Naive thymus-derived CD4-positive, alpha-beta T cell (primary cell): ENCODE measurements at regions not wholly inside any gene's neighbourhood (a gene's known extent, or its start where the extent isn't known, plus 50 kb on each side); places are given as distances from the start of the nearest gene placed in this dataset.

ENCODE experiments used
- ATAC-seq: fragments of 150-1000 bp; cut with Tn5 transposase; 2 replicates; pipeline ENCODE4 v1.10.0; 2021; ENCODE audit warnings: mild to moderate bottlenecking, moderate library complexity
- CTCF ChIA-PET: fragments of 350-600 bp; sonication (Branson Sonifier 250); formaldehyde crosslinking; loops from one replicate; lab custom pipeline; 2021; ENCODE audit warnings: antibody characterized with exemption; lab: Charles Lee
- POLR2A ChIA-PET: fragments of 350-600 bp; sonication (Branson Sonifier 250); formaldehyde crosslinking; loops from one replicate; lab custom pipeline; 2021; ENCODE audit warnings: antibody characterized with exemption, inconsistent platforms; lab: Charles Lee
- DNase-seq, 9 donors: peaks; one replicate each; pipeline versions ENCODE4 v3.0.0 to v3.0.0-alpha.2; 2020 to 2022; ENCODE audit warnings: mixed read lengths in 1 of 9
- H3K27ac ChIP-seq: one replicate; pipeline ENCODE4 v1.7.0; 2013; ENCODE audit warnings: mild to moderate bottlenecking, low read depth, low read length, moderate library complexity
- H3K27me3 ChIP-seq, 2 donors: one replicate each; pipeline ENCODE4 v1.7.0; 2013; ENCODE audit warnings: low read length in 2 of 2, mild to moderate bottlenecking in 2 of 2, moderate library complexity in 2 of 2; ENCODE audit not compliant: control insufficient read depth in 2 of 2, insufficient read depth in 2 of 2
- H3K36me3 ChIP-seq, 3 experiments: 1 replicate in 2 of 3; 2 replicates in 1 of 3; pipeline ENCODE4 v1.7.0; 2013; ENCODE audit warnings: low read length in 3 of 3, mild to moderate bottlenecking in 3 of 3, moderate library complexity in 1 of 3; ENCODE audit not compliant: insufficient read depth in 3 of 3, control insufficient read depth in 2 of 3
- H3K4me1 ChIP-seq, 2 donors: one replicate each; pipeline ENCODE4 v1.7.0; 2013; ENCODE audit warnings: low read length in 2 of 2, mild to moderate bottlenecking in 2 of 2, moderate library complexity in 1 of 2; ENCODE audit not compliant: control insufficient read depth in 2 of 2, insufficient read depth in 2 of 2
- H3K4me3 ChIP-seq: 2 replicates; pipeline ENCODE4 v1.7.0; 2013; ENCODE audit warnings: mild to moderate bottlenecking, low read length
- H3K9me3 ChIP-seq, 3 experiments: 1 replicate in 2 of 3; 2 replicates in 1 of 3; pipeline ENCODE4 v1.7.0; 2013; ENCODE audit warnings: low read length in 3 of 3; ENCODE audit not compliant: control insufficient read depth in 2 of 3
- H3K27ac Mint-ChIP-seq, 9 donors: one replicate each; pipeline ENCODE4 v1.8.0; 2020 to 2022; ENCODE audit warnings: mixed read lengths in 9 of 9, mild to moderate bottlenecking in 8 of 9, moderate library complexity in 5 of 9, inconsistent platforms in 2 of 9
- H3K27me3 Mint-ChIP-seq, 5 donors: one replicate each; pipeline ENCODE4 v1.8.0; 2021 to 2022; ENCODE audit warnings: mixed read lengths in 5 of 5, mild to moderate bottlenecking in 1 of 5
- H3K36me3 Mint-ChIP-seq, 5 donors: one replicate each; pipeline ENCODE4 v1.8.0; 2020 to 2022; ENCODE audit warnings: mixed read lengths in 5 of 5, mild to moderate bottlenecking in 3 of 5, inconsistent platforms in 1 of 5
- H3K4me1 Mint-ChIP-seq, 7 donors: one replicate each; pipeline ENCODE4 v1.8.0; 2020 to 2022; ENCODE audit warnings: mixed read lengths in 7 of 7, mild to moderate bottlenecking in 3 of 7, inconsistent platforms in 1 of 7
- H3K4me3 Mint-ChIP-seq, 10 donors: one replicate each; pipeline ENCODE4 v1.8.0; 2020 to 2022; ENCODE audit warnings: mild to moderate bottlenecking in 10 of 10, mixed read lengths in 10 of 10, moderate library complexity in 6 of 10, inconsistent platforms in 2 of 10
- H3K9me3 Mint-ChIP-seq, 11 donors: one replicate each; pipeline ENCODE4 v1.8.0; 2020 to 2022; ENCODE audit warnings: mixed read lengths in 11 of 11, mild to moderate bottlenecking in 4 of 11, inconsistent platforms in 1 of 11, moderate library complexity in 1 of 11
- intact Hi-C, 2 donors: fragments of 100-400 bp; cut with micrococcal nuclease; formaldehyde crosslinking; loops; one replicate each; pipeline ENCODE4 v1.15.1; 2023

DNA sequence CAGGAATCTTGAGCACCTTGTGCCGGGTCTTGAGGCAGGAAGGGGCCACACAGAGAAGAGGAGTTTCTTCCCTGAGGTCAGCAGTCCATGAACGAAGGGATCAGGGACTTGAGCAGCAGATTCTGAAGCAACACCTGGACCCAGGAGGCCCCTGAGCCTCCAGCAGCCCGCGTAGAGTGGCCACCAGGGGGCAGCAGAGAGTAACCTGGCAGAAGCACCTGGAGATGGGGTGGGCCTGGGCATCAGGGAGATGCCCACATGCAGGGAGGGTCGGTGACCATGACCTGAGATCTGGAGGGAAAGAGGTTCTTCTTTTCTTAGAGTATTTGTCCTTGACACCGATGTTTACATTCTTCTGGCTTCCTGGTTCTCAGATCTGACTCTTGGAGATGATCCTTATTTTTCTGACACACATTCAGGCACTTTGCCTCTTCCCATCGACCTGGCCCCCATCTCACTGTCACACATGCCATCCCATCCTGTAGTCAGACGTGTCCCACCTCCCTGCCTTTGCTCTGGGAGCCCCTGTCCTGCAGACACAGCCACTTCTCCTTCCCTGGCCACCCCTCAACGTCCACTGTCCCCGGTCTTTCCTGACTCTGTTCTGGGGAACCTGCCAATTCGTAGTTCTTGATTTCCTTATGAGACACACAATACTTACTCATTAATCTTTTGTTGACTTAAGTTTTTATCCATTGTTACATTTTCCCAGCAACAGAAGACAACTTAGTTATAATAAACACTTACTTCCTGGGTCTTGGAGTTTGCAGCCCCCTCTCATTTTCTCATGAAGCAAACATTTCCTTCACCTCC lies 66.5 kb downstream of the GGTLC2 start:
- H3K36me3 Mint-ChIP-seq: no peaks in the 10 kb centered on the region
- CTCF ChIA-PET: interaction anchor here (1.5 to 2.3 kb wide), 3 partner anchors 173 to 243 kb away, joined by 4 to 23 read pairs (median 9); no protein-coding TSS in a partner anchor

DNA sequence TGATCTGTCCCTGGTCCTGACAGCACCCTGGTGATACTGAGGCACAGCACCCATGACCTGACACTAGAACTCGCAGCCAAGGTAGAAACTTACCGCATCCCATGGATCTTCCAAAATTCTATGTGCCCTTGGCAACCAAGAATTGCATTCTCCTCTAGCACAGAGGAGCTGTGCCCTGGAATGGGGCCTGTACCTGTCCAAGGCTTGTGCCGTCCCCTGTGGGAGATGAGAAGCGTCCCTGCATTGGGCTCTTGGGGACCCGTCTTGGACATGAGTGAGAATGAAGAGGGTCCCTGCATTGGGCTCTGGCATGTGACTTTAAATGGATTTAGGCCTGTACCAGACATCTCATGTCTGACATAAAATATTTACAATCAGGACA lies 67.1 kb downstream of the GGTLC2 start:
- Mint-ChIP-seq H3K36me3 (no peaks in the 10 kb centered on the region), H3K27me3 (peaks cover 0 to 6% (median 0%) of the 10 kb centered on the region in 5 donors), H3K9me3 (no peaks in the 10 kb centered on the region), H3K27ac (no peak overlapping the region), H3K4me3 (no peak overlapping the region), H3K4me1 (peaks cover 0 to 3% (median 0%) of the 10 kb centered on the region in 7 donors)
- ChIA-PET CTCF (interaction anchor here (0.6 to 2.1 kb wide), 2 partner anchors 97 to 172 kb away, joined by 3 to 9 read pairs; no protein-coding TSS in a partner anchor), POLR2A (interaction anchor here (1.2 kb wide), 1 partner anchor 41 kb away, joined by 3 read pairs; no protein-coding TSS in a partner anchor)
- no peak for DNase-seq
- ATAC-seq: no peak
- intact Hi-C loops: loop anchor here (5.0 to 10.0 kb wide), 2 partner anchors 171 to 247 kb away; no protein-coding TSS in a partner anchor
- H3K27me3 ChIP-seq: no peaks in the 10 kb centered on the region
- H3K4me3 ChIP-seq: no peak overlapping the region
- no peaks in the 10 kb centered on the region for H3K4me1 ChIP-seq
- no peaks in the 10 kb centered on the region for H3K9me3 ChIP-seq
- no peak overlapping the region for H3K27ac ChIP-seq
- no peaks in the 10 kb centered on the region for H3K36me3 ChIP-seq

More for the DNA sequence above, 66.5 kb downstream of the GGTLC2 start:
- peak; percentile 46 to 79 (median 64) for DNase-seq
- no peak overlapping the region for H3K27ac Mint-ChIP-seq
- H3K4me3 Mint-ChIP-seq: no peak overlapping the region
- H3K27me3 Mint-ChIP-seq: peaks cover 0 to 6% (median 0%) of the 10 kb centered on the region in 5 donors
- Histone ChIP-seq H3K4me1 (no peaks in the 10 kb centered on the region), H3K27me3 (no peaks in the 10 kb centered on the region), H3K4me3 (no peak overlapping the region), H3K27ac (no peak overlapping the region), H3K9me3 (no peaks in the 10 kb centered on the region), H3K36me3 (no peaks in the 10 kb centered on the region)
- POLR2A ChIA-PET: no interaction called here
- peak; percentile 66 for ATAC-seq
- peaks cover 0 to 3% (median 0%) of the 10 kb centered on the region in 7 donors for H3K4me1 Mint-ChIP-seq
- intact Hi-C loops: loop anchor here (1.0 to 10.0 kb wide), 6 partner anchors 9 to 246 kb away; no protein-coding TSS in a partner anchor
- H3K9me3 Mint-ChIP-seq: no peaks in the 10 kb centered on the region

DNA sequence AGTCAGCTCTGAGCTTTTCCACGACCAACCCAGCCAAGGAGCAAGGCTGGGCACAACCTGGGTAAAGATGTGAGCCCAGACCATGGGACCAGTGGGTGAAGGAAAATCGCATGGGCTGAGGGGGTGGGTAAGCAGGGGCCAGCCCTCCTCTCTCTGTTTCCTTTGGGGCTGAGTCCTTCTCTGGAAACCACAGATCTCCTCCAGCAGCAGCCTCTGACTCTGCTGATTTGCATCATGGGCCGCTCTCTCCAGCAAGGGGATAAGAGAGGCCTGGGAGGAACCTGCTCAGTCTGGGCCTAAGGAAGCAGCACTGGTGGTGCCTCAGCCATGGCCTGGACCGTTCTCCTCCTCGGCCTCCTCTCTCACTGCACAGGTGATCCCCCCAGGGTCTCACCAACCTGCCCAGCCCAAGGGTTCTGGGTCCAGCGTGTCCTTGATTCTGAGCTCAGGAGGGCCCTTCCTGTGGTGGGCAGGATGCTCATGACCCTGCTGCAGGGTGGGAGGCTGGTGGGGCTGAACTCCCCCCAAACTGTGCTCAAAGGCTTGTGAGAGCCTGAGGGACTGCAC lies 67.8 kb downstream of the GGTLC2 start:
- POLR2A ChIA-PET: interaction anchor here (1.2 kb wide), 1 partner anchor 41 kb away, joined by 3 read pairs; no protein-coding TSS in a partner anchor
- ATAC-seq (no peak), DNase-seq (no peak)
- Mint-ChIP-seq H3K36me3 (no peaks in the 10 kb centered on the region), H3K4me3 (no peak overlapping the region), H3K27ac (no peak overlapping the region), H3K4me1 (peaks cover 0 to 3% (median 0%) of the 10 kb centered on the region in 7 donors), H3K9me3 (no peaks in the 10 kb centered on the region), H3K27me3 (peaks cover 0 to 5% (median 0%) of the 10 kb centered on the region in 5 donors)
- Histone ChIP-seq H3K27me3 (no peaks in the 10 kb centered on the region), H3K4me3 (no peak overlapping the region), H3K36me3 (no peaks in the 10 kb centered on the region), H3K9me3 (no peaks in the 10 kb centered on the region), H3K4me1 (no peaks in the 10 kb centered on the region), H3K27ac (no peak overlapping the region)
- intact Hi-C loops: loop anchor here (5.0 to 10.0 kb wide), 2 partner anchors 170 to 247 kb away; no protein-coding TSS in a partner anchor
- CTCF ChIA-PET: interaction anchor here (0.6 to 2.1 kb wide), 4 partner anchors 8 to 352 kb away, joined by 3 to 9 read pairs (median 3); no protein-coding TSS in a partner anchor

DNA sequence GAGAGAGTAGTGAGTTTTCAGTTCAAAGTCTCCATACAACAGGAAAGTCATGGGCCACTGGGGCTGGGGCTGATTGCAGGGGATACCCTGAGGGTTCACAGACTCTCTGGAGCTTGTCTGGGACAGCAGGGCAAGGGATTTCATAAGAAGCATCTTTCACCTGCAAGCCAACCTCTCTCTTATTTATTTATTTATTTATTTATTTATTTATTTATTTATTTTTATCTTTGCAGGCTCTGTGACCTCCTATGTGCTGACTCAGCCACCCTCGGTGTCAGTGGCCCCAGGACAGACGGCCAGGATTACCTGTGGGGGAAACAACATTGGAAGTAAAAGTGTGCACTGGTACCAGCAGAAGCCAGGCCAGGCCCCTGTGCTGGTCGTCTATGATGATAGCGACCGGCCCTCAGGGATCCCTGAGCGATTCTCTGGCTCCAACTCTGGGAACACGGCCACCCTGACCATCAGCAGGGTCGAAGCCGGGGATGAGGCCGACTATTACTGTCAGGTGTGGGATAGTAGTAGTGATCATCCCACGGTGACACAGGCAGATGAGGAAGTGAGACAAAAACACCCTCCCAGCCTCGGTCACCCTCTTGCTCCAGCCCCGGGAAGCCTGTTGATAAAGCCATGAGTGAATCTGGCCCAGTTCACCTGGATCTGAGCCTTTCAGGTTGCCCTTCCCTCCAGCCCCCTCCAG lies 68.4 kb downstream of the GGTLC2 start:
- no peaks in the 10 kb centered on the region for H3K27me3 ChIP-seq
- no peak overlapping the region for H3K27ac ChIP-seq
- ChIA-PET CTCF (interaction anchor here (0.6 to 2.1 kb wide), 4 partner anchors 8 to 353 kb away, joined by 3 to 9 read pairs (median 4); no protein-coding TSS in a partner anchor), POLR2A (interaction anchor here (1.2 kb wide), 1 partner anchor 40 kb away, joined by 3 read pairs; no protein-coding TSS in a partner anchor)
- no peak overlapping the region for H3K4me3 ChIP-seq
- H3K36me3 ChIP-seq: no peaks in the 10 kb centered on the region
- Mint-ChIP-seq H3K27me3 (peaks cover 0 to 2% (median 0%) of the 10 kb centered on the region in 5 donors), H3K4me1 (peaks cover 0 to 3% (median 0%) of the 10 kb centered on the region in 7 donors), H3K4me3 (no peak overlapping the region), H3K9me3 (no peaks in the 10 kb centered on the region), H3K27ac (no peak overlapping the region), H3K36me3 (no peaks in the 10 kb centered on the region)
- intact Hi-C loops: loop anchor here (5.0 to 10.0 kb wide), 2 partner anchors 169 to 248 kb away; no protein-coding TSS in a partner anchor
- no peaks in the 10 kb centered on the region for H3K9me3 ChIP-seq
- DNase-seq (no peak), ATAC-seq (no peak)
- no peaks in the 10 kb centered on the region for H3K4me1 ChIP-seq

DNA sequence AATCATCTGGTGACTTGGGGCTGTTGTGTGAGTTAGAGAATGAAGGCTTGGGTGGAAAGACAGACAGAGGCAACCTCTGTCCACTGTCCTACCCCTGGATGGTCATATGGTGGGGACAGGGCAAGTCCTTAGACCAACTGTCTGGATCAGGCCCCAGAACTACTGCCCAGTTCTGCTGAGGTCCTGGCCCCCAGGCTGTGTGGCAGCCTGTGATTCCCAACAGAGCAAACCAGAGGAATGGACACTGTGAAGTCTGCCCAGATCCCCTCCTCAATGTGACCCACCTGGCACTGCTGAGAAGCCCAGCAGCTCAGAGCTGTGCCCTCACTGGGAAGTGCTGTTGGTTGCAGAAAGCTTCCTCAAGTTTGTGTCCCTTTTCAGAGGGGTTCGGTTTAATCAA lies 69.0 kb downstream of the GGTLC2 start:
- intact Hi-C loops: loop anchor here (5.0 to 10.0 kb wide), 2 partner anchors 169 to 249 kb away; no protein-coding TSS in a partner anchor
- H3K4me1 ChIP-seq: no peaks in the 10 kb centered on the region
- Mint-ChIP-seq H3K27me3 (peaks cover 0 to 2% (median 0%) of the 10 kb centered on the region in 5 donors), H3K4me1 (peaks cover 0 to 5% (median 0%) of the 10 kb centered on the region in 7 donors), H3K4me3 (no peak overlapping the region), H3K27ac (no peak overlapping the region), H3K9me3 (no peaks in the 10 kb centered on the region), H3K36me3 (no peaks in the 10 kb centered on the region)
- H3K4me3 ChIP-seq: no peak overlapping the region
- no peak overlapping the region for H3K27ac ChIP-seq
- CTCF ChIA-PET: interaction anchor here (0.8 to 1.6 kb wide), 3 partner anchors 12 to 242 kb away, joined by 3 to 5 read pairs (median 4); no protein-coding TSS in a partner anchor
- POLR2A ChIA-PET: no interaction called here
- no peak for DNase-seq
- no peaks in the 10 kb centered on the region for H3K36me3 ChIP-seq
- no peak for ATAC-seq
- H3K27me3 ChIP-seq: no peaks in the 10 kb centered on the region
- no peaks in the 10 kb centered on the region for H3K9me3 ChIP-seq
